ENCODE measurements at regions not wholly inside any gene's neighbourhood (a gene's known extent, or its start where the extent isn't known, plus 50 kb on each side); places are given as distances from the start of the nearest gene placed in this dataset.
"Not testable (repeated sequence)": the region's sequence is repeated elsewhere in the genome, so short reads cannot be mapped to it uniquely, and the experiment has no call there.

DNA sequence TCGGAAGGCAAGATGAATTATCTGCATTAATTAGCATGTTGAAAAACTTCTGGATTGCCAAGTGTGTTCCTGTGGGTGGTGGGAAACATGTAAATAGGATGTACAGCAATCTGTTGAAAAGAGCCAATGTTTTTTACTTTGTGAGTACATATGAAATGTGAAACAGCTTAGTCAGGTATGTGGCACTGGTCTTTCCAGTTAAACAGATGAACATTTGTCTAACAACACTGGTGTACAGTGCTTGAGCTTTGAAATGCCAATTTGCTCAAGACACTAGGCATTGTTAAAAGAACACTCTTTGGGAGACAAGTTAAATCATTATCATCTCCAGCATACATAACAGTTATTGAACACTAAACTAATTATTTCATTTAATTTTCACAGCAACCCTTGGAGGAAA is 107.3 kb upstream of the SLC24A2 start:
- H3K4me1 ChIP-seq (ENCODE audit: control insufficient read depth in 1 of 2, insufficient read depth in 1 of 2, low read depth in 1 of 2, low read length in 1 of 2), result no peaks in the 10 kb centered on the region
- H3K9me3 ChIP-seq, result no peaks in the 10 kb centered on the region
- no peak overlapping the region for H3K4me3 ChIP-seq (ENCODE audit: low read depth in 1 of 2, low read length in 1 of 2)
- H3K36me3 ChIP-seq, result no peaks in the 10 kb centered on the region
- H3K27ac ChIP-seq, result no peak overlapping the region
- no peaks in the 10 kb centered on the region for H3K27me3 ChIP-seq
- TF ChIP-seq, protein P1, sequence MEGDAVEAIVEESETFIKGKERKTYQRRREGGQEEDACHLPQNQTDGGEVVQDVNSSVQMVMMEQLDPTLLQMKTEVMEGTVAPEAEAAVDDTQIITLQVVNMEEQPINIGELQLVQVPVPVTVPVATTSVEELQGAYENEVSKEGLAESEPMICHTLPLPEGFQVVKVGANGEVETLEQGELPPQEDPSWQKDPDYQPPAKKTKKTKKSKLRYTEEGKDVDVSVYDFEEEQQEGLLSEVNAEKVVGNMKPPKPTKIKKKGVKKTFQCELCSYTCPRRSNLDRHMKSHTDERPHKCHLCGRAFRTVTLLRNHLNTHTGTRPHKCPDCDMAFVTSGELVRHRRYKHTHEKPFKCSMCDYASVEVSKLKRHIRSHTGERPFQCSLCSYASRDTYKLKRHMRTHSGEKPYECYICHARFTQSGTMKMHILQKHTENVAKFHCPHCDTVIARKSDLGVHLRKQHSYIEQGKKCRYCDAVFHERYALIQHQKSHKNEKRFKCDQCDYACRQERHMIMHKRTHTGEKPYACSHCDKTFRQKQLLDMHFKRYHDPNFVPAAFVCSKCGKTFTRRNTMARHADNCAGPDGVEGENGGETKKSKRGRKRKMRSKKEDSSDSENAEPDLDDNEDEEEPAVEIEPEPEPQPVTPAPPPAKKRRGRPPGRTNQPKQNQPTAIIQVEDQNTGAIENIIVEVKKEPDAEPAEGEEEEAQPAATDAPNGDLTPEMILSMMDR (IDR thresholded peaks at IDR 0.05), result no peak

DNA sequence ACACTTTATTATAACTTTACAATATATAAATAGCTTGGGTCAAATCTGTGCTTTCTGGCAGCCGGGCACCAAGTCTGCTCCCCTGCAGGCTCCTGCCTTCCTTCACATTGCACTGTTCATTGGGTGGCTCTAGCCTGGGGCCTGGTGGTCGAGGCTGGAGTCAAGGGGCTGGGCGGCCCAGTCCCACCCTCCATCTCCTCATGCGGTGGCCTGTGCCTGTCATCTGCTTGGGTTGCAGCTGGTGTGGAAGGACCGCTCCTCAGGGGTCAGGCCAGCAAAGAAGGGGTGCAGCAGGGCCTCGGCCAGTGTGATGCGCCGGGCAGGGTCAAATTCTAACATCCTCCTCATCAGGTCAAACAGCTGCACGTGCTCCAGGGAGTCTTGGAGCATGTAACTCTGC is 106.7 kb upstream of the SLC24A2 start:
- not testable (repeated sequence) for H3K27me3 ChIP-seq; H3K9me3 ChIP-seq; H3K4me1 ChIP-seq (ENCODE audit: control insufficient read depth in 1 of 2, insufficient read depth in 1 of 2, low read depth in 1 of 2, low read length in 1 of 2); H3K36me3 ChIP-seq; H3K27ac ChIP-seq; H3K4me3 ChIP-seq (ENCODE audit: low read depth in 1 of 2, low read length in 1 of 2)

DNA sequence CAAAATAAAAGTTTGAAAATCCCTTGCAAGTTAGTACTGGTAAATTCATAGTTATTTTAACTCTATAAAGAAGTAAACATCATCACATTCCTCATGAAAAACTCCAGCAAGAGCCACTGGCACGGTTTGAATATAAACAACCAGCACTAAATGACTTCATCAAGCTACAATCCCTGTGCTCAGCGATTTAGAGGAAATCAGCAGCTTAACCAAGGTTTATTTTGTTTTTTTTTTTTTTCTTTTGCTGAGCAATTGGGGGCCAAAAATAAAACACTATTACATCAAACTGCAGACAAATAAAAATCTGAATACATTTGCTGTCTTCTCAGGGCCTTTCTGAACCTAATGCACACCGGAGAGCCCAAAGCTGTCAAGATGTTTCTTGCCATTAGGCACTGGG is 106.2 kb upstream of the SLC24A2 start:
- Histone ChIP-seq H3K27me3 (no peaks in the 10 kb centered on the region), H3K4me1 (ENCODE audit: control insufficient read depth in 1 of 2, insufficient read depth in 1 of 2, low read depth in 1 of 2, low read length in 1 of 2) (no peaks in the 10 kb centered on the region), H3K27ac (no peak overlapping the region), H3K4me3 (ENCODE audit: low read depth in 1 of 2, low read length in 1 of 2) (no peak overlapping the region), H3K36me3 (no peaks in the 10 kb centered on the region), H3K9me3 (no peaks in the 10 kb centered on the region)
- TF ChIP-seq, protein P1 (IDR thresholded peaks at IDR 0.05), result no peak

DNA sequence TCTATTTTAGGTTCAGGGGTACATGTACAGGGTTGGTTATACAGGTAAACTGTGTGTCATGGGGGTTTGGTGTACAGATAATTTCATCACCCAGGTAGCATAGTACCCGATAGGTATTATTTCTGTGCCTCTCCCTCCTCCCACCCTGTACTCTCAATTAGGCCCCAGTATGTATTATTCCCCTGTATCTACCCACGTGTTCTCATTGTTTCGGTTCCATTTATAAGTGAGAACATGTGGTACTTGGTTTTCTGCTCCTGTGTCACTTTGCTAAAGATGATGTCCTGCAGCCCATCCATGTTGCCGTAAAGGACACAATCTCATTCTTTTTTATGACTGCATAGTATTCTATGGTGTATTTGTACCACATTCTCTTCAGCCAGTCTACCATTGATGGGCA is 96.8 kb upstream of the SLC24A2 start:
- no peaks in the 10 kb centered on the region for H3K36me3 ChIP-seq
- no peak overlapping the region for H3K27ac ChIP-seq
- no peaks in the 10 kb centered on the region for H3K27me3 ChIP-seq
- no peaks in the 10 kb centered on the region for H3K4me1 ChIP-seq (ENCODE audit: control insufficient read depth in 1 of 2, insufficient read depth in 1 of 2, low read depth in 1 of 2, low read length in 1 of 2)
- H3K4me3 ChIP-seq (ENCODE audit: low read depth in 1 of 2, low read length in 1 of 2), result no peak overlapping the region
- no peaks in the 10 kb centered on the region for H3K9me3 ChIP-seq
- TF ChIP-seq, protein P1 (IDR thresholded peaks at IDR 0.05), result no peak

DNA sequence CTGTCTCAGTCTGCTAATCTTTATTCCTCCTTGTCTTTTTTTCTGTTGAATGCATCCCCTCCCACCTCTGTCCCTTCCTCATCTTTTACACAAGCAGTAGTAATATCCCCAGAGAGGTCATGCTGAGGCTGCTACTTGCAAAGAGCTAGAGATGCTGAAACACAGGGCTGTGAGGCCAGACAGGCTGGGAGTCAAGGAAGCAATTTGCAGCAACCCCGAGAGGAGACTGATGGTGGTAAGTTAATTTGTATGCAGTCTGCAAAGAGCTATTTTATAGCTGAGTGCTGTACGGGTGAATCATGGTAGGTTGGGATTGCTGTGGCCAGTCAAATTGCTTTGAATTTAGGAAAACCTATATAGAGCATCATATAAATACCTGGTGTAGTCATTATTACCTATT is 90.2 kb upstream of the SLC24A2 start:
- no peaks in the 10 kb centered on the region for H3K27me3 ChIP-seq
- H3K4me3 ChIP-seq (ENCODE audit: low read depth in 1 of 2, low read length in 1 of 2), result no peak overlapping the region
- no peaks in the 10 kb centered on the region for H3K4me1 ChIP-seq (ENCODE audit: control insufficient read depth in 1 of 2, insufficient read depth in 1 of 2, low read depth in 1 of 2, low read length in 1 of 2)
- H3K36me3 ChIP-seq, result no peaks in the 10 kb centered on the region
- no peak overlapping the region for H3K27ac ChIP-seq
- no peaks in the 10 kb centered on the region for H3K9me3 ChIP-seq
- TF ChIP-seq, protein P1 (IDR thresholded peaks at IDR 0.05), result no peak

DNA sequence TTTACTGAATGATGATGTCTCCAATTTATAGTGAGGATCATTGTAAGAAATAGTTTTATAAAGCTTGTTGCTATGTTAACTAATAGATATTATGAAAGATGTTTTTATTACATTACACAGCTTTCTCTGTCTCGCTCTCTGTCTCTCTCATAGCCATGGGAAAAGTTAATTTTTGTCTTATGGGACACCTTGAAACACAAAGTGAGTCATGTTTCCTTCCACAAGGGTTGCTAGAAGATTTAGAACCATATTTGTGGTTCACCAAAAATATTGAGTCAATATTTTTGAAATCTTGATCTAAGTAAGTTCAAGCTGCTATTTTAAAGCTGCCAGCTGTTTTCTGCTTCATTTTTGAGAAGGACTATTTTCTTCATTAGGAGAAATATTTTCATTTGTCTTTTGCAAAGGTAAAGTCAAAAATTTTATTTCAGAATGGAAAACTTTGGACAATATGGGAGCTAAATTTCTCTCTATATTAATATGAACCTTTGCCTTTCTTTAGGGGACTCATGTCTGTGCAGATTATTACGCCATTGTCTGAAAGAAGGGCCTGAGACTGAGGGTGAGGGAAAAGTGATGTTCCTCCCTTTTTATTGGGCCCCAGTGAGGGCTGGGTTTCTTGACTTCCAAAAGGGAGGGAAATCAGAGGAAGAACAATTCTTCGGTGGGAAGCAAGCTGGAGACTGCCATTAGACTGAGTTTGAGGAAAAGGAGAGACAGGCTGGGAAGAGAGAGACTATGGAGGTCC is 87.9 kb upstream of the SLC24A2 start:
- H3K27ac ChIP-seq, result no peak overlapping the region
- no peaks in the 10 kb centered on the region for H3K27me3 ChIP-seq
- no peak overlapping the region for H3K4me3 ChIP-seq (ENCODE audit: low read depth in 1 of 2, low read length in 1 of 2)
- no peaks in the 10 kb centered on the region for H3K36me3 ChIP-seq
- H3K9me3 ChIP-seq, result no peaks in the 10 kb centered on the region
- TF ChIP-seq, protein P1 (IDR thresholded peaks at IDR 0.05), result no peak
- H3K4me1 ChIP-seq (ENCODE audit: control insufficient read depth in 1 of 2, insufficient read depth in 1 of 2, low read depth in 1 of 2, low read length in 1 of 2), result no peaks in the 10 kb centered on the region
